H1 (cell line): ENCODE measurements at regions not wholly inside any gene's neighbourhood (a gene's known extent, or its start where the extent isn't known, plus 50 kb on each side); places are given as distances from the start of the nearest gene placed in this dataset.

Experiments used
- CTCF ChIA-PET: fragments of 300-600 bp; sonication (Branson Sonifier 250); formaldehyde crosslinking; loops from one replicate; lab custom pipeline; 2021; ENCODE audit not compliant: partially characterized antibody; lab: Charles Lee
- POLR2A ChIA-PET: fragments of 300-600 bp; sonication (Branson Sonifier 250); formaldehyde crosslinking; loops from one replicate; lab custom pipeline; 2021; ENCODE audit warnings: inconsistent platforms; ENCODE audit not compliant: partially characterized antibody; lab: Charles Lee
- DNase-seq, 2 experiments: peaks; one replicate each; pipeline versions ENCODE4 v3.0.0 to v3.0.0-alpha.2; 2010 to 2022; ENCODE audit warnings: low spot score in 2 of 2, low read depth in 1 of 2, mixed read lengths in 1 of 2
- FAIRE-seq: peaks from 2 replicates; lab custom pipeline; 2011; peaks lifted over from hg19 to GRCh38; lab: Jason Lieb, UNC
- H2AFZ ChIP-seq: 2 replicates; pipeline ENCODE4 v1.8.1; 2012; ENCODE audit warnings: low read length, inconsistent platforms
- H2AK5ac ChIP-seq: 2 replicates; pipeline ENCODE4 v1.6.1; 2013; ENCODE audit warnings: low read depth, low read length
- H2BK120ac ChIP-seq: replicated peaks from 2 replicates; pipeline ENCODE3; 2013; ENCODE audit warnings: low read depth, low read length, inconsistent platforms
- H2BK12ac ChIP-seq: 2 replicates; pipeline ENCODE4 v1.6.1; 2013; ENCODE audit warnings: low read depth, low read length
- H2BK15ac ChIP-seq: 2 replicates; pipeline ENCODE4 v1.6.1; 2013; ENCODE audit warnings: low read length
- H2BK20ac ChIP-seq: 2 replicates; pipeline ENCODE4 v1.6.1; 2013; ENCODE audit warnings: low read length
- H2BK5ac ChIP-seq: 2 replicates; pipeline ENCODE4 v1.6.1; 2013; ENCODE audit warnings: low read depth, low read length
- H3K14ac ChIP-seq: 2 replicates; pipeline ENCODE4 v1.6.1; 2013; ENCODE audit warnings: inconsistent platforms; ENCODE audit not compliant: insufficient read length
- H3K18ac ChIP-seq: 2 replicates; pipeline ENCODE4 v1.6.1; 2013; ENCODE audit warnings: low read length; ENCODE audit errors: extremely low read depth
- H3K23ac ChIP-seq: 2 replicates; pipeline ENCODE4 v1.6.1; 2013; ENCODE audit warnings: inconsistent platforms; ENCODE audit not compliant: insufficient read length
- H3K23me2 ChIP-seq: 2 replicates; pipeline ENCODE4 v1.6.1; 2013; ENCODE audit warnings: low read depth, low read length
- H3K27ac ChIP-seq: 2 replicates; pipeline ENCODE4 v1.6.1; 2011; ENCODE audit warnings: low read depth, low read length, inconsistent platforms
- H3K27me3 ChIP-seq, 4 experiments: replicated peaks in 1 of 4; 1 replicate in 1 of 4; 2 replicates in 3 of 4; pipeline versions ENCODE4 v1.6.1 to v1.8.1; 2011 to 2013; ENCODE audit warnings: low read length in 3 of 4, mild to moderate bottlenecking in 3 of 4, inconsistent platforms in 2 of 4, mixed read lengths in 2 of 4, moderate library complexity in 1 of 4; ENCODE audit not compliant: control insufficient read depth in 3 of 4, insufficient read depth in 3 of 4; ENCODE audit errors: extremely low read depth in 1 of 4
- H3K36me3 ChIP-seq, 4 experiments: 2 replicates each; pipeline versions ENCODE4 v1.6.1 to v1.8.1; 2011 to 2013; ENCODE audit warnings: mild to moderate bottlenecking in 4 of 4, low read length in 3 of 4, moderate library complexity in 2 of 4, control low read depth in 1 of 4, inconsistent platforms in 1 of 4; ENCODE audit not compliant: insufficient read depth in 4 of 4, control insufficient read depth in 2 of 4
- H3K4ac ChIP-seq: replicated peaks from 2 replicates; pipeline ENCODE3; 2013; ENCODE audit warnings: low read length, low read depth, mixed read lengths, inconsistent platforms; ENCODE audit not compliant: insufficient read length
- H3K4me1 ChIP-seq, 4 experiments: replicated peaks in 1 of 4; 1 replicate in 1 of 4; 2 replicates in 3 of 4; pipeline versions ENCODE4 v1.6.1 to v1.8.1; 2011 to 2013; ENCODE audit warnings: low read length in 3 of 4, inconsistent platforms in 2 of 4, mixed read lengths in 1 of 4; ENCODE audit not compliant: insufficient read depth in 4 of 4, control insufficient read depth in 3 of 4
- H3K4me2 ChIP-seq, 2 experiments: 2 replicates each; pipeline versions ENCODE4 v1.6.1 to v1.8.1; 2011 to 2013; ENCODE audit warnings: low read depth in 2 of 2, low read length in 2 of 2, control low read depth in 1 of 2, inconsistent platforms in 1 of 2, mild to moderate bottlenecking in 1 of 2; ENCODE audit not compliant: insufficient read depth in 1 of 2
- H3K4me3 ChIP-seq, 4 experiments: fragments of 200-600, 300-600 bp in 1 of 4; sonication (generic), shearing (Covaris generic), sonication (Bioruptor Twin) in 1 of 4; 2 replicates each; pipeline versions ENCODE4 v1.5.1 to v1.8.1; 2011 to 2016; ENCODE audit warnings: low read length in 4 of 4, low read depth in 3 of 4, control low read depth in 2 of 4, inconsistent platforms in 2 of 4, mild to moderate bottlenecking in 2 of 4, mixed read lengths in 1 of 4, moderate library complexity in 1 of 4; ENCODE audit not compliant: insufficient read depth in 2 of 4; ENCODE audit errors: extremely low read depth in 1 of 4
- H3K56ac ChIP-seq: replicated peaks from 2 replicates; pipeline ENCODE3; 2013; ENCODE audit warnings: low read depth, mild to moderate bottlenecking, mixed read lengths, low read length, inconsistent platforms; ENCODE audit not compliant: insufficient read length
- H3K79me1 ChIP-seq: 2 replicates; pipeline ENCODE4 v1.6.1; 2013; ENCODE audit warnings: low read depth, low read length, control low read depth
- H3K79me2 ChIP-seq, 2 experiments: 2 replicates each; pipeline versions ENCODE4 v1.6.1 to v1.8.1; 2012 to 2013; ENCODE audit warnings: low read length in 2 of 2, mild to moderate bottlenecking in 2 of 2, inconsistent platforms in 1 of 2; ENCODE audit not compliant: insufficient read depth in 2 of 2, control insufficient read depth in 1 of 2
- H3K9ac ChIP-seq, 4 experiments: replicated peaks in 1 of 4; 1 replicate in 1 of 4; 2 replicates in 3 of 4; pipeline versions ENCODE4 v1.6.1 to v1.8.1; 2011 to 2013; ENCODE audit warnings: low read depth in 3 of 4, low read length in 3 of 4, control low read depth in 2 of 4, mild to moderate bottlenecking in 2 of 4, moderate library complexity in 2 of 4, inconsistent platforms in 1 of 4; ENCODE audit errors: extremely low read depth in 1 of 4
- H3K9me3 ChIP-seq, 2 experiments: 2 replicates each; pipeline versions ENCODE4 v1.6.1 to v1.8.1; 2012 to 2013; ENCODE audit warnings: mild to moderate bottlenecking in 2 of 2, moderate library complexity in 2 of 2, control low read depth in 1 of 2, inconsistent platforms in 1 of 2, low read depth in 1 of 2, low read length in 1 of 2, mixed read lengths in 1 of 2; ENCODE audit not compliant: insufficient read depth in 2 of 2
- H4K20me1 ChIP-seq, 2 experiments: replicated peaks in 1 of 2; 2 replicates each; pipeline versions ENCODE3 to v1.8.1; 2011 to 2013; ENCODE audit warnings: inconsistent platforms in 2 of 2, low read length in 2 of 2, mild to moderate bottlenecking in 1 of 2; ENCODE audit not compliant: insufficient read depth in 2 of 2, control insufficient read depth in 1 of 2
- H4K5ac ChIP-seq: 2 replicates; pipeline ENCODE4 v1.6.1; 2013; ENCODE audit warnings: low read length, low read depth, mixed read lengths, inconsistent platforms; ENCODE audit not compliant: insufficient read length
- H4K8ac ChIP-seq: 2 replicates; pipeline ENCODE4 v1.8.0; 2013; ENCODE audit warnings: mild to moderate bottlenecking, moderate library complexity, low read length, inconsistent platforms; ENCODE audit not compliant: insufficient read depth; ENCODE audit errors: extremely low read depth
- H4K91ac ChIP-seq: replicated peaks from 2 replicates; pipeline ENCODE3; 2013; ENCODE audit warnings: low read length, mixed read lengths, inconsistent platforms; ENCODE audit not compliant: insufficient read length
- SP2 ChIP-seq: IDR thresholded peaks from 2 replicates; pipeline ENCODE4 v1.6.1; 2012; ENCODE audit warnings: mild to moderate bottlenecking, low read length, inconsistent platforms
- TCF12 ChIP-seq: IDR thresholded peaks from 2 replicates; pipeline ENCODE4 v1.6.1; 2011; ENCODE audit warnings: low read depth, mild to moderate bottlenecking, low read length
- TEAD4 ChIP-seq: IDR thresholded peaks from 2 replicates; pipeline ENCODE4 v1.6.1; 2012; ENCODE audit warnings: low read depth, low read length, inconsistent platforms, mixed read lengths
- WGBS, 2 experiments: shearing (Covaris generic) in 1 of 2; methylation state at CpG; one replicate each; pipeline versions ENCODE4 v1.1.6 to v1.1.7; 2013 to 2015; ENCODE audit warnings: low lambda C conversion rate in 2 of 2, mixed read lengths in 2 of 2, inconsistent platforms in 1 of 2, low coverage in 1 of 2, missing lambda C conversion rate in 1 of 2; ENCODE audit not compliant: insufficient replicate concordance in 2 of 2, insufficient coverage in 1 of 2, insufficient read length in 1 of 2; ENCODE audit errors: extremely low coverage in 1 of 2, missing lambda C conversion rate in 1 of 2; 5-methylcytosine and 5-hydroxymethylcytosine counted together

DNA sequence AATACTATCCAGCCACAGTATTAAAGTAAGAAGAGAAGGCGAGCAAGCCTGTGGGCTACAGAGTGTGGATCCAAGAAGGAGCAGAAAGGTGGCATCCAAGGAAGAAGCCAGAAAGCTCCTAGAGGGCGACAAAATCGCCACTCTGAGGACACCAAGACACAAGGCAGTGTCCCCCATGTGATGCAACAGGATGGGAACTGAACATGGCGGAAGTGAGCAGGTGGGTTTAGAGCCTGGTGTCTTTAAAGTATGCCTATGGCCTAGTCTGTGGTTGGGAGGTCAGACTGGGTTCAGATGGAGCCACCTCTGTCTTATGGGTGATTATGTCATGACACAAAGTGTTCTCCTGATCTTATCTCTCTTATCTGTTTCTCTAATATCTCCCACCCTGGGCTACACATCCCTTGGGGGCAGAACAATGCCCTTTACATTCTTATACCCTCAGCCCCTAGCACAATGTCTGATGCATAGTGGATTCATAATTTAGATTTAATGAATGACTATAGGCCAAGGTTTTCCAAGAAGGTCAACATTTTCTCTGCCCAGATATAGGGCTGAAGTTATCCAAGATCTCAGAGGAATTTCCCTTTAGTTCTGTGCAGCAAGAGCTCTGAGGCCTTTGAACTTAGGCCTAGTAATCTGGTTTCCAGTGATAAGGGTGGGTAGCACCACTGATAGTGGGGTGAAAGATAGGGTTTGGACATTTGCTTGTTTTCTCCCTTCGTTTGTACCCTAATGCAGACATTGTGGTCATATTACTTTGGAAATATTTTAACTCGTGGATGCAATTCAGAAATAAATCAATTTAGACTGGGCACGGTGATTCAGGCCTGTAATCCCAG lies 167.3 kb upstream of the AKIRIN2 start:
- 77% methylated on average over 7 of the region's 7 CpGs; no CpG with 5 or more reads in 1 of the 2 experiments for WGBS, 2 experiments
- H3K9ac ChIP-seq: no peak overlapping the region
- no peak for DNase-seq

More for the DNA sequence above, 167.3 kb upstream of the AKIRIN2 start:
- Histone ChIP-seq H3K79me2 (no peaks in the 10 kb centered on the region), H4K8ac (no peak overlapping the region), H3K4me3 (no peak overlapping the region), H2BK120ac (no peak overlapping the region), H4K20me1 (no peaks in the 10 kb centered on the region), H3K18ac (no peak overlapping the region), H3K4ac (no peak overlapping the region), H2BK15ac (no peak overlapping the region), H3K4me2 (no peak overlapping the region), H2BK12ac (no peak overlapping the region), H3K4me1 (no peaks in the 10 kb centered on the region), H2AK5ac (no peak overlapping the region), H4K91ac (no peak overlapping the region), H2BK20ac (no peak overlapping the region), H3K27ac (no peak overlapping the region), H3K36me3 (no peaks in the 10 kb centered on the region), H4K5ac (no peak overlapping the region), H2AFZ (no peak overlapping the region), H3K79me1 (no peaks in the 10 kb centered on the region), H3K14ac (no peak overlapping the region), H2BK5ac (no peak overlapping the region), H3K9me3 (no peaks in the 10 kb centered on the region), H3K23me2 (no peaks in the 10 kb centered on the region), H3K27me3 (no peaks in the 10 kb centered on the region), H3K23ac (no peak overlapping the region), H3K56ac (no peak overlapping the region)
- FAIRE-seq: no peak
- ChIA-PET CTCF (interaction anchor here (0.6 to 1.4 kb wide), 3 partner anchors 22 to 369 kb away, joined by 3 read pairs; no protein-coding TSS in a partner anchor), POLR2A (no interaction called here)
- TF ChIP-seq SP2 (no peak), TEAD4 (no peak), TCF12 (no peak)
